Bronchial epithelial cell (primary cell): ENCODE measurements at regions not wholly inside any gene's neighbourhood (a gene's known extent, or its start where the extent isn't known, plus 50 kb on each side); places are given as distances from the start of the nearest gene placed in this dataset.

Experiments used
- DNase-seq: peaks from one replicate; pipeline ENCODE4 v3.0.0-alpha.2; 2010; ENCODE audit warnings: low read depth
- FAIRE-seq: peaks from 2 replicates; lab custom pipeline; 2011; peaks lifted over from hg19 to GRCh38; lab: Jason Lieb, UNC
- H3K27me3 ChIP-seq: 2 replicates; pipeline ENCODE4 v1.5.1; 2011; ENCODE audit warnings: low read length; ENCODE audit not compliant: control insufficient read depth, insufficient read depth
- H3K36me3 ChIP-seq: 2 replicates; pipeline ENCODE4 v1.5.1; 2011; ENCODE audit warnings: low read length; ENCODE audit not compliant: control insufficient read depth, insufficient read depth
- H3K4me3 ChIP-seq: 2 replicates; pipeline ENCODE4 v1.5.1; 2011; ENCODE audit warnings: mild to moderate bottlenecking, low read depth, low read length, control low read depth
- TF ChIP-seq, protein P1 (sequence below): IDR thresholded peaks from 2 replicates; pipeline ENCODE4 v1.5.1; 2011; ENCODE audit warnings: mild to moderate bottlenecking, moderate library complexity, low read length, control low read depth, inconsistent platforms; ENCODE audit not compliant: insufficient read depth, severe bottlenecking

GRCh38 chr18:29056800-29057199 lies 879.9 kb upstream of the CDH2 start:
- no peaks in the 10 kb centered on the region for H3K27me3 ChIP-seq
- H3K4me3 ChIP-seq = no peak overlapping the region
- H3K36me3 ChIP-seq = no peaks in the 10 kb centered on the region
- DNase-seq = no peak
- TF ChIP-seq, protein P1, sequence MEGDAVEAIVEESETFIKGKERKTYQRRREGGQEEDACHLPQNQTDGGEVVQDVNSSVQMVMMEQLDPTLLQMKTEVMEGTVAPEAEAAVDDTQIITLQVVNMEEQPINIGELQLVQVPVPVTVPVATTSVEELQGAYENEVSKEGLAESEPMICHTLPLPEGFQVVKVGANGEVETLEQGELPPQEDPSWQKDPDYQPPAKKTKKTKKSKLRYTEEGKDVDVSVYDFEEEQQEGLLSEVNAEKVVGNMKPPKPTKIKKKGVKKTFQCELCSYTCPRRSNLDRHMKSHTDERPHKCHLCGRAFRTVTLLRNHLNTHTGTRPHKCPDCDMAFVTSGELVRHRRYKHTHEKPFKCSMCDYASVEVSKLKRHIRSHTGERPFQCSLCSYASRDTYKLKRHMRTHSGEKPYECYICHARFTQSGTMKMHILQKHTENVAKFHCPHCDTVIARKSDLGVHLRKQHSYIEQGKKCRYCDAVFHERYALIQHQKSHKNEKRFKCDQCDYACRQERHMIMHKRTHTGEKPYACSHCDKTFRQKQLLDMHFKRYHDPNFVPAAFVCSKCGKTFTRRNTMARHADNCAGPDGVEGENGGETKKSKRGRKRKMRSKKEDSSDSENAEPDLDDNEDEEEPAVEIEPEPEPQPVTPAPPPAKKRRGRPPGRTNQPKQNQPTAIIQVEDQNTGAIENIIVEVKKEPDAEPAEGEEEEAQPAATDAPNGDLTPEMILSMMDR = no peak
- no peak for FAIRE-seq

GRCh38 chr18:29041976-29042375 lies 865.0 kb upstream of the CDH2 start:
- Histone ChIP-seq H3K27me3 (no peaks in the 10 kb centered on the region), H3K36me3 (no peaks in the 10 kb centered on the region), H3K4me3 (no peak overlapping the region)
- FAIRE-seq (no peak), DNase-seq (peak; percentile 27)
- TF ChIP-seq, protein P1 = no peak

GRCh38 chr18:29034113-29034856 lies 857.4 kb upstream of the CDH2 start:
- H3K4me3 ChIP-seq = no peak overlapping the region
- FAIRE-seq (no peak), DNase-seq (peak; percentile 92)
- no peaks in the 10 kb centered on the region for H3K27me3 ChIP-seq
- TF ChIP-seq, protein P1 = no peak
- no peaks in the 10 kb centered on the region for H3K36me3 ChIP-seq

DNA sequence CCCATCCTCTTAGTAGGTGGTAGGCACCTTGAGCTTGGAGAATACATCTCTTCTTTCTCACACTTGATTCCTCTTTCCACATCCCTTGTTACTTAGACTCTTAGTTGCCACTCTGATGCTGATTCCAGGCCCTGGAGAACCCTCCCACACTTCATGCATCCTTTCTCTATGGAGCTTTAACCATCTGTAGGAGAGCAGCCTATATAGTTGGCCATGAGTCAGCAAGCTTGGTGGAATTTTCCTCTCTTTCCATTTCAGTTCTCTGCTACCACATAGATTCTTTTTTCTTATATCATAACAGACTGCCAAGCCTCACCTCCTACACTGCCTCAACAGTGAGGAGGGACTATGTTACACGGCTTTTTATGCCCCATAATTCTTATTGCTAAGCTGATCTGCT lies 851.6 kb upstream of the CDH2 start:
- DNase-seq (no peak), FAIRE-seq (no peak)
- TF ChIP-seq, protein P1 = no peak
- no peaks in the 10 kb centered on the region for H3K27me3 ChIP-seq
- H3K4me3 ChIP-seq = no peak overlapping the region
- H3K36me3 ChIP-seq = no peaks in the 10 kb centered on the region

DNA sequence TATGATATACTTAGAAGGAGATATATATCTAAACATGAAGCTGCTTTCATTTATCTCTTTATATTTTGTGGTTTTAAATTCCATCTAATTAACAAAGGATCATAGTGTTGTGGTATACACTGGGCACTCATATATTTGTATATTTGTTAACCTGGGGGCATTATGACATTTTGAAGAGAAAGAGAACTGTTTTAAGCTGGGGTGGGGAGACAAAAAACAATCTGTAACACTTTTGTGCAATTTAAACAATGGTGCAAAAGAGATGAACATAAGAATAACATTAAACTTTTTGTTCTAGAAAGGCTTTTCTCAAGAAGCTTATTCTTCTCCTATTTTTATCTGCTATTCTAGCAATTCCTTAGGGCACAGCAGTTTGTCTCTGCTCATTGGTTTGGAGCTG lies 842.0 kb upstream of the CDH2 start:
- DNase-seq (no peak), FAIRE-seq (no peak)
- TF ChIP-seq, protein P1 = no peak
- H3K4me3 ChIP-seq = no peak overlapping the region
- no peaks in the 10 kb centered on the region for H3K27me3 ChIP-seq
- no peaks in the 10 kb centered on the region for H3K36me3 ChIP-seq
